Prostate gland (tissue), 2 donors: ENCODE measurements at regions not wholly inside any gene's neighbourhood (a gene's known extent, or its start where the extent isn't known, plus 50 kb on each side); places are given as distances from the start of the nearest gene placed in this dataset.

Experiments
- POLR2AphosphoS5 ChIP-seq: sonication (generic); formaldehyde crosslinking; IDR thresholded peaks from one replicate; pipeline ENCODE4 v1.6.1; 2017; ENCODE audit warnings: antibody characterized with exemption
- TF ChIP-seq, protein P1 (sequence below), 4 experiments: fragments of 200-600 bp in 2 of 4; fragments of 450-650 bp in 2 of 4; sonication (generic) in 2 of 4; IDR thresholded peaks; 1 replicate in 3 of 4; 2 replicates in 1 of 4; pipeline ENCODE4 v1.5.1; 2016 to 2019; ENCODE audit warnings: antibody characterized with exemption in 4 of 4, mild to moderate bottlenecking in 2 of 4, moderate library complexity in 2 of 4

DNA sequence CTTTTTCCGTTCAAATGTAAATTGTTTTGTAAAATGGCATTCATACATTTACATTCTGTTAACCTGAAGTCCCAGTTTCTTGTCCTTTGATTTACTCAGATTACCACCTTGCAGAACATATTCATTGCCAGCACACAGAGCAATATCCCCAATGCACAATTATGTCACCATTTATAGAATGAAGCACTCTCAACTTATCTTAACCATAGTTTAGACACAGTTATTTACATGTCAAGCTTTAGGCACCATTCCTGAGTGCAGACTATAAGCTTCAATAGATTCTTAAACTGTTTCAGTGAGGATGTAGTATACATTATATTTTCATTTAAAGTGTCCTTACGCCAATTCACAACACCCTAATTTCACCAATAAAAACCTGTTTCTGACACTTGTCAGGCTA is 1977.9 kb downstream of the SUCLG1 start:
- TF ChIP-seq, protein P1, sequence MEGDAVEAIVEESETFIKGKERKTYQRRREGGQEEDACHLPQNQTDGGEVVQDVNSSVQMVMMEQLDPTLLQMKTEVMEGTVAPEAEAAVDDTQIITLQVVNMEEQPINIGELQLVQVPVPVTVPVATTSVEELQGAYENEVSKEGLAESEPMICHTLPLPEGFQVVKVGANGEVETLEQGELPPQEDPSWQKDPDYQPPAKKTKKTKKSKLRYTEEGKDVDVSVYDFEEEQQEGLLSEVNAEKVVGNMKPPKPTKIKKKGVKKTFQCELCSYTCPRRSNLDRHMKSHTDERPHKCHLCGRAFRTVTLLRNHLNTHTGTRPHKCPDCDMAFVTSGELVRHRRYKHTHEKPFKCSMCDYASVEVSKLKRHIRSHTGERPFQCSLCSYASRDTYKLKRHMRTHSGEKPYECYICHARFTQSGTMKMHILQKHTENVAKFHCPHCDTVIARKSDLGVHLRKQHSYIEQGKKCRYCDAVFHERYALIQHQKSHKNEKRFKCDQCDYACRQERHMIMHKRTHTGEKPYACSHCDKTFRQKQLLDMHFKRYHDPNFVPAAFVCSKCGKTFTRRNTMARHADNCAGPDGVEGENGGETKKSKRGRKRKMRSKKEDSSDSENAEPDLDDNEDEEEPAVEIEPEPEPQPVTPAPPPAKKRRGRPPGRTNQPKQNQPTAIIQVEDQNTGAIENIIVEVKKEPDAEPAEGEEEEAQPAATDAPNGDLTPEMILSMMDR (IDR thresholded peaks at IDR 0.05) = no peak
- no peak for TF ChIP-seq POLR2AphosphoS5
